PC-9 (cell line): ENCODE measurements at regions not wholly inside any gene's neighbourhood (a gene's known extent, or its start where the extent isn't known, plus 50 kb on each side); places are given as distances from the start of the nearest gene placed in this dataset.
"Not testable (repeated sequence)": the region's sequence is repeated elsewhere in the genome, so short reads cannot be mapped to it uniquely, and the experiment has no call there.

Experiments used
- BruUV-seq: library from RNA; stranded (reverse); fragments of 400-500 nt; replicated peaks from 2 replicates; lab custom pipeline; 2021; lab: Mats Ljungman, UMichigan
- CTCF ChIA-PET: fragments of 300-600 bp; sonication (Branson Sonifier 250); formaldehyde crosslinking; loops from one replicate; lab custom pipeline; 2022; ENCODE audit warnings: antibody characterized with exemption; lab: Charles Lee
- POLR2A ChIA-PET: fragments of 300-600 bp; sonication (Branson Sonifier 250); formaldehyde crosslinking; loops from one replicate; lab custom pipeline; 2022; ENCODE audit warnings: antibody characterized with exemption; ENCODE audit not compliant: unreplicated experiment; lab: Charles Lee
- DNase-seq, 2 experiments: peaks; one replicate each; pipeline versions ENCODE4 v3.0.0 to v3.0.0-alpha.2; 2015 to 2022; ENCODE audit warnings: mixed read lengths in 1 of 2
- H2AFZ ChIP-seq: fragments of 200-600 bp; sonication (generic); 2 replicates; pipeline ENCODE4 v1.8.1; 2017; ENCODE audit warnings: antibody characterized with exemption
- H3F3A ChIP-seq: fragments of 200-600 bp; sonication (generic); 2 replicates; pipeline ENCODE4 v1.8.1; 2017; ENCODE audit warnings: antibody characterized with exemption, mild to moderate bottlenecking, low read depth; ENCODE audit not compliant: insufficient read depth
- H3K27ac ChIP-seq: fragments of 200-600 bp; sonication (generic); 2 replicates; pipeline ENCODE4 v1.6.1; 2016; ENCODE audit warnings: mixed run types
- H3K27me3 ChIP-seq: fragments of 200-600 bp; sonication (generic); 2 replicates; pipeline ENCODE4 v1.6.1; 2016; ENCODE audit warnings: low read depth, mixed run types; ENCODE audit not compliant: insufficient read depth
- H3K36me3 ChIP-seq: fragments of 200-600 bp; sonication (generic); 2 replicates; pipeline ENCODE4 v1.6.1; 2016; ENCODE audit warnings: low read depth, mixed run types
- H3K4me1 ChIP-seq: fragments of 200-600 bp; sonication (generic); replicated peaks from 2 replicates; pipeline ENCODE4 v1.6.1; 2016; ENCODE audit warnings: mixed run types; ENCODE audit not compliant: insufficient read depth
- H3K4me2 ChIP-seq: fragments of 200-600 bp; sonication (generic); 2 replicates; pipeline ENCODE4 v1.6.1; 2017; ENCODE audit warnings: mixed run types
- H3K4me3 ChIP-seq: fragments of 200-600 bp; sonication (generic); 2 replicates; pipeline ENCODE4 v1.6.1; 2016; ENCODE audit warnings: mixed run types
- H3K79me2 ChIP-seq: fragments of 200-600 bp; sonication (generic); 2 replicates; pipeline ENCODE4 v1.6.1; 2017; ENCODE audit warnings: low read depth, mixed run types
- H3K9me2 ChIP-seq: fragments of 200-600 bp; sonication (generic); 2 replicates; pipeline ENCODE4 v1.8.1; 2017; ENCODE audit warnings: mild to moderate bottlenecking; ENCODE audit not compliant: insufficient read depth
- H3K9me3 ChIP-seq: fragments of 200-600 bp; sonication (generic); 2 replicates; pipeline ENCODE4 v1.8.1; 2016; ENCODE audit warnings: low read depth; ENCODE audit not compliant: insufficient read depth
- H4K20me1 ChIP-seq: fragments of 200-600 bp; sonication (generic); 2 replicates; pipeline ENCODE4 v1.8.1; 2017; ENCODE audit not compliant: insufficient read depth
- EZH2 ChIP-seq: fragments of 200-600 bp; sonication (generic); IDR thresholded peaks from 2 replicates; pipeline ENCODE4 v1.8.0; 2017; ENCODE audit warnings: antibody characterized with exemption, low read depth
- intact Hi-C: fragments of 100-400 bp; cut with micrococcal nuclease; formaldehyde crosslinking; loops from one replicate; pipeline ENCODE4 v1.10.0; 2022; ENCODE audit not compliant: unreplicated experiment
- TF ChIP-seq, protein P1 (sequence below): fragments of 200-600 bp; sonication (generic); conservative IDR thresholded peaks from 2 replicates; pipeline ENCODE4 v1.6.1; 2017; ENCODE audit warnings: mixed run types, antibody characterized with exemption, mild to moderate bottlenecking, moderate library complexity

DNA sequence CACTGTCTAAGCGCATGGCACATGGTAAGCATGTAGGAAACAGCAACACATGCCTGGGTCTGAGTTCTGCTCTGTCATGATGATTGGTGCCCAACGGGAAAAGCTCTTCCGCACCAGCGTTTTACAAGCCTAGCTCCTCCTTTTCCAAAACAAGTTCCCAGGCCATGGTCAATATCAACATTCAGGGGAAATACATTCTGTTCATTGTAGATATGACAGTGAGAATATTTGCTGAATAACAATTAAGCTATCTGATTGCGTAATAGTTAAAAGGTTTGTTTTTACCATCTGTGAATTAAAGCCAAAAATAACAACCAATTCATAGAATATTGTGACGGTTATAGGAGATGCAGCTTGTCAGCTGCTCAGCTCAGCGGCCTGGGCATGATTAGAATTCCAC is 404.3 kb upstream of the SLC35B3 start:
- intact Hi-C loops, result no loop called here
- no peak overlapping the region for H3K4me2 ChIP-seq
- H3K9me2 ChIP-seq, result no peaks in the 10 kb centered on the region
- BruUV-seq, result no TSS peak
- H3K79me2 ChIP-seq, result no peaks in the 10 kb centered on the region
- no peak overlapping the region for H3K4me3 ChIP-seq
- no peak overlapping the region for H2AFZ ChIP-seq
- no peak for DNase-seq
- POLR2A ChIA-PET, result no interaction called here
- no peaks in the 10 kb centered on the region for H4K20me1 ChIP-seq
- CTCF ChIA-PET, result no interaction called here
- no peaks in the 10 kb centered on the region for H3K36me3 ChIP-seq
- H3F3A ChIP-seq, result no peaks in the 10 kb centered on the region
- H3K9me3 ChIP-seq, result no peaks in the 10 kb centered on the region
- TF ChIP-seq, protein P1, sequence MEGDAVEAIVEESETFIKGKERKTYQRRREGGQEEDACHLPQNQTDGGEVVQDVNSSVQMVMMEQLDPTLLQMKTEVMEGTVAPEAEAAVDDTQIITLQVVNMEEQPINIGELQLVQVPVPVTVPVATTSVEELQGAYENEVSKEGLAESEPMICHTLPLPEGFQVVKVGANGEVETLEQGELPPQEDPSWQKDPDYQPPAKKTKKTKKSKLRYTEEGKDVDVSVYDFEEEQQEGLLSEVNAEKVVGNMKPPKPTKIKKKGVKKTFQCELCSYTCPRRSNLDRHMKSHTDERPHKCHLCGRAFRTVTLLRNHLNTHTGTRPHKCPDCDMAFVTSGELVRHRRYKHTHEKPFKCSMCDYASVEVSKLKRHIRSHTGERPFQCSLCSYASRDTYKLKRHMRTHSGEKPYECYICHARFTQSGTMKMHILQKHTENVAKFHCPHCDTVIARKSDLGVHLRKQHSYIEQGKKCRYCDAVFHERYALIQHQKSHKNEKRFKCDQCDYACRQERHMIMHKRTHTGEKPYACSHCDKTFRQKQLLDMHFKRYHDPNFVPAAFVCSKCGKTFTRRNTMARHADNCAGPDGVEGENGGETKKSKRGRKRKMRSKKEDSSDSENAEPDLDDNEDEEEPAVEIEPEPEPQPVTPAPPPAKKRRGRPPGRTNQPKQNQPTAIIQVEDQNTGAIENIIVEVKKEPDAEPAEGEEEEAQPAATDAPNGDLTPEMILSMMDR, result no peak
- TF ChIP-seq EZH2, result no peak
- no peaks in the 10 kb centered on the region for H3K27me3 ChIP-seq
- H3K4me1 ChIP-seq, result no peaks in the 10 kb centered on the region
- H3K27ac ChIP-seq, result no peak overlapping the region

DNA sequence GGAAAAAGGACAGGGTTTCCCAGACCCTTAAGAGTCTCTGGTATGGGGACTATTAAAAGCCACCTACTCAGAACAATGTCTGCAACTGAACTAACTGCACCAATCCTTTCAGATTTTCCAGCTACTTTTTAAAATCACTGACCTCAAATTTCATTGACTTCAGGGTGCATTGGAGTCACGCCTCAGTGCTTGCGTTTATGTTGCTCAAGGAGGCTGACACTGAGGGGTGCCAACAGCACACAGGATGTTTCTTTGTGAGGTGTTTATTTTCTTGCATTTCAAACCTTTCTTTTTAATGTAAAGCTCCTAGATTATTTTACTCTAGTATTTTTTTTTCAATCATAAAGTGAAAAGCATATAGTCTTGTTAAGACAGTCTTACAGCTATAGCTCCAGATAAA is 402.0 kb upstream of the SLC35B3 start:
- Histone ChIP-seq H3K9me3 (no peaks in the 10 kb centered on the region), H2AFZ (no peak overlapping the region), H3K27me3 (no peaks in the 10 kb centered on the region), H3K27ac (no peak overlapping the region), H4K20me1 (no peaks in the 10 kb centered on the region), H3K9me2 (no peaks in the 10 kb centered on the region), H3K79me2 (no peaks in the 10 kb centered on the region), H3K36me3 (no peaks in the 10 kb centered on the region), H3F3A (no peaks in the 10 kb centered on the region), H3K4me3 (no peak overlapping the region), H3K4me1 (no peaks in the 10 kb centered on the region), H3K4me2 (no peak overlapping the region)
- BruUV-seq, result no TSS peak
- TF ChIP-seq, protein P1, result no peak
- TF ChIP-seq EZH2, result no peak
- ChIA-PET POLR2A (no interaction called here), CTCF (no interaction called here)
- intact Hi-C loops, result no loop called here
- no peak for DNase-seq

- H4K20me1 ChIP-seq, POLR2A ChIA-PET, BruUV-seq, H3K4me2 ChIP-seq, DNase-seq, H3K4me1 ChIP-seq, H3K9me3 ChIP-seq, H2AFZ ChIP-seq, intact Hi-C loops, H3K9me2 ChIP-seq, H3K36me3 ChIP-seq, H3K4me3 ChIP-seq, H3F3A ChIP-seq, H3K27me3 ChIP-seq, H3K27ac ChIP-seq, CTCF ChIA-PET, H3K79me2 ChIP-seq: not testable (repeated sequence)
Observed at GRCh38 chr6:8832695-8833094, 397.4 kb upstream of the SLC35B3 start.

DNA sequence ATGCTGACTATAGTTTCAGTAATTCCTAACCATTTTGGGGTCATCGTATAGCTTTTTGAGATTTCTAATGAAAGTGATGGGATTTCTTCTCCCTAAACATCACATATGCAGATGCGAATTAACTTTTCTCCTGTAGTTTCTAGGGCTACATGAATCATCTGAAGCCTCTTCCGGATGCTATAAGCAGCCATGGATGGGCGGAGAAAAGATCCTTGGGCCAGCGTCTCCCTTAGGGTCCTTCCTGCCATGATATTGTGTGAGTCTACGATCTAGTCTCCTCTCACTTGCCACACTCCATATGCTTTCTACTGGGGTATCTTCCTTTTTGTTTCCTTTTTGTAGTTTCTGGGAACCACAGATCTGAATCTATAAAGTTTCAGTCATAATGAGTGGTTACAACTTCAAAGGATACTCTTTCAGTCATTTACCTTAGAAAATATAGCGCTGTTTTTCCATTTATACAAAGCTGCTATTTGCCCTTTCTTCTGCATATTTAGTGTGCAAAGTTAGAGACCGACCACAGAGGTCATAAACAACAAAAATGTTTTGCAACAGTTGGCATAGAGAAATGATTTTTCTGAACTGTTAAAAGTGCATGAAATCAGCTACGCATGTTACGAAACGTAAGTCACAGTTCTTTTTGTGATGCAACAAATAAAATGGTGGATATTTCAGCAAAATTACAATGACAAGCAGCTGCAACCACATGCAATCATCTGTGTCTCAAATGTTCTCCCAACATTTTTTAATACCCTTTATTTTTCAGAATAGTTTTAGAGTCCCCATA is 396.2 kb upstream of the SLC35B3 start:
- ChIA-PET POLR2A (no interaction called here), CTCF (no interaction called here)
- Histone ChIP-seq H3K27me3 (no peaks in the 10 kb centered on the region), H3K9me2 (no peaks in the 10 kb centered on the region), H3K27ac (no peak overlapping the region), H3F3A (no peaks in the 10 kb centered on the region), H3K4me2 (no peak overlapping the region), H2AFZ (no peak overlapping the region), H3K4me3 (no peak overlapping the region), H3K79me2 (no peaks in the 10 kb centered on the region), H3K36me3 (no peaks in the 10 kb centered on the region), H3K4me1 (no peaks in the 10 kb centered on the region), H4K20me1 (no peaks in the 10 kb centered on the region), H3K9me3 (no peaks in the 10 kb centered on the region)
- BruUV-seq, result no TSS peak
- TF ChIP-seq, protein P1, result no peak
- TF ChIP-seq EZH2, result no peak
- DNase-seq, result no peak
- intact Hi-C loops, result no loop called here
